Immature natural killer cell (primary cell): ENCODE measurements at regions not wholly inside any gene's neighbourhood (a gene's known extent, or its start where the extent isn't known, plus 50 kb on each side); places are given as distances from the start of the nearest gene placed in this dataset.
"Not testable (repeated sequence)": the region's sequence is repeated elsewhere in the genome, so short reads cannot be mapped to it uniquely, and the experiment has no call there.

ENCODE experiments used
- DNase-seq, 3 donors: peaks; one replicate each; pipeline ENCODE4 v3.0.0; 2022; ENCODE audit warnings: mixed read lengths in 1 of 3
- H3K27ac Mint-ChIP-seq, 6 donors: one replicate each; pipeline ENCODE4 v1.8.0; 2020; ENCODE audit warnings: mixed read lengths in 6 of 6, mild to moderate bottlenecking in 5 of 6, inconsistent platforms in 4 of 6, moderate library complexity in 3 of 6
- H3K27me3 Mint-ChIP-seq, 3 donors: one replicate each; pipeline ENCODE4 v1.8.0; 2020 to 2021; ENCODE audit warnings: low read depth in 3 of 3, mild to moderate bottlenecking in 3 of 3, mixed read lengths in 3 of 3, moderate library complexity in 3 of 3, inconsistent platforms in 1 of 3
- H3K36me3 Mint-ChIP-seq, 3 donors: one replicate each; pipeline ENCODE4 v1.8.0; 2020; ENCODE audit warnings: mixed read lengths in 3 of 3, inconsistent platforms in 2 of 3, mild to moderate bottlenecking in 2 of 3
- H3K4me1 Mint-ChIP-seq, 2 donors: one replicate each; pipeline ENCODE4 v1.8.0; 2020; ENCODE audit warnings: inconsistent platforms in 2 of 2, mild to moderate bottlenecking in 2 of 2, mixed read lengths in 2 of 2, moderate library complexity in 1 of 2
- H3K4me3 Mint-ChIP-seq, 5 donors: one replicate each; pipeline ENCODE4 v1.8.0; 2020; ENCODE audit warnings: mild to moderate bottlenecking in 5 of 5, mixed read lengths in 5 of 5, inconsistent platforms in 3 of 5, moderate library complexity in 3 of 5
- H3K9me3 Mint-ChIP-seq, 6 donors: one replicate each; pipeline ENCODE4 v1.8.0; 2020; ENCODE audit warnings: mild to moderate bottlenecking in 6 of 6, mixed read lengths in 6 of 6, inconsistent platforms in 4 of 6, moderate library complexity in 3 of 6

GRCh38 chr22:26918226-26918625 is 260.8 kb downstream of the MIAT start:
- peaks cover 0 to 4% (median 0%) of the 10 kb centered on the region in 3 donors for H3K36me3 Mint-ChIP-seq
- H3K9me3 Mint-ChIP-seq = no peaks in the 10 kb centered on the region
- DNase-seq = no peak
- no peak overlapping the region for H3K27ac Mint-ChIP-seq
- H3K27me3 Mint-ChIP-seq = peaks cover 0 to 2% (median 2%) of the 10 kb centered on the region in 3 donors
- H3K4me1 Mint-ChIP-seq = no peaks in the 10 kb centered on the region
- no peak overlapping the region for H3K4me3 Mint-ChIP-seq

DNA sequence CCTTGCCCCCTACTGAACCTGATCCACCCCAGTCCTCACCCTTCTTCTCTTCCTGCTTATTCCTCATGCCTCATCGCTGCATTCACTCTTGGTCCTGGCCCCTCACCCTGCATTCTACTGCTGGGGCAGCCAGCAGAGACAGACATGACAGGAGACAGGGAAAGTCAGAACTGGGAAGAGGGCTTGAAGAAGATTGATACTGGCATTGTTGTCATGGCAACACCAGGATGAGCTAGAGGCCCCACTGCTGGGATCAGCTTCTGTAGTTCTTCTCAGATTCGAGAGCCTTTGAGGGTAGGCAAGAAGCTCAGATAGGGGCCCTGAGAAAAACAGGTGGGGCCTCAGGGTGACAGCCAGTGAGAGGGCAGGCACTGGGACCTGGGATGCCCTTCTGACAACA is 264.3 kb downstream of the MIAT start:
- no peak for DNase-seq
- Mint-ChIP-seq H3K27ac (no peak overlapping the region), H3K4me3 (no peak overlapping the region), H3K27me3 (peaks cover 2 to 6% (median 2%) of the 10 kb centered on the region in 3 donors), H3K36me3 (peaks cover 0 to 4% (median 0%) of the 10 kb centered on the region in 3 donors), H3K9me3 (no peaks in the 10 kb centered on the region), H3K4me1 (no peaks in the 10 kb centered on the region)

- DNase-seq = no peak
- no peaks in the 10 kb centered on the region for H3K4me1 Mint-ChIP-seq
These were observed 265.4 kb downstream of the MIAT start for GRCh38 chr22:26922806-26923205.

DNA sequence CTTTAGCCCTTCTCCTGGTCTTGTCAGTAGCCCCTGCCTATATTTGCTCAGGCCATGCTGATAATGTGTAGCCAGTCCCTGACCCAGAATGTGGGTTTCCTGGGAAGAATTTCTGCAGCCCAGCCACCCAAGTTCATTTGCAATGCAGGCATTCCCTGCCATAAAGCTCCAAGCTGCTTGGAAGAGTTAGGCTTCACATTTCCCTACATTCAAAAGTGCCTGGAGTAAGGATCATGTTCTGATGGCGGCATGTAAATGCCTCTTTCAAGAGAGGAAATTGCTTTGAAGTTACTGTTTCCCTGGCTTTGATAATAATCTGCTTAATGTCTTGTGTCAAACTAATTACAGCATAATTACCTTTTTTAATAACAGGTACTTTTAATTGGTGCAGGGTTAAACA is 266.1 kb downstream of the MIAT start:
- Mint-ChIP-seq H3K36me3 (peaks cover 0 to 4% (median 0%) of the 10 kb centered on the region in 3 donors), H3K4me1 (no peaks in the 10 kb centered on the region), H3K27me3 (peaks cover 2 to 9% (median 2%) of the 10 kb centered on the region in 3 donors), H3K4me3 (no peak overlapping the region), H3K9me3 (no peaks in the 10 kb centered on the region), H3K27ac (no peak overlapping the region)
- DNase-seq = no peak

More at GRCh38 chr22:26922806-26923205, 265.4 kb downstream of the MIAT start:
- Mint-ChIP-seq H3K9me3 (no peaks in the 10 kb centered on the region), H3K27ac (no peak overlapping the region), H3K27me3 (peaks cover 2 to 6% (median 2%) of the 10 kb centered on the region in 3 donors), H3K4me3 (no peak overlapping the region), H3K36me3 (peaks cover 0 to 4% (median 0%) of the 10 kb centered on the region in 3 donors)

GRCh38 chr22:26927821-26928220 is 270.4 kb downstream of the MIAT start:
- no peak overlapping the region for H3K4me3 Mint-ChIP-seq
- H3K9me3 Mint-ChIP-seq = no peaks in the 10 kb centered on the region
- H3K27me3 Mint-ChIP-seq = peaks cover 2 to 10% (median 2%) of the 10 kb centered on the region in 3 donors
- DNase-seq = no peak
- H3K27ac Mint-ChIP-seq = no peak overlapping the region
- peaks cover 0 to 4% (median 0%) of the 10 kb centered on the region in 3 donors for H3K36me3 Mint-ChIP-seq
- no peaks in the 10 kb centered on the region for H3K4me1 Mint-ChIP-seq

GRCh38 chr22:26931471-26931870 is 274.1 kb downstream of the MIAT start:
- Mint-ChIP-seq H3K4me3 (no peak overlapping the region), H3K36me3 (peaks cover 0 to 4% (median 0%) of the 10 kb centered on the region in 3 donors), H3K27me3 (peaks cover 3 to 7% (median 4%) of the 10 kb centered on the region in 3 donors), H3K9me3 (no peaks in the 10 kb centered on the region), H3K4me1 (no peaks in the 10 kb centered on the region), H3K27ac (no peak overlapping the region)
- no peak for DNase-seq

DNA sequence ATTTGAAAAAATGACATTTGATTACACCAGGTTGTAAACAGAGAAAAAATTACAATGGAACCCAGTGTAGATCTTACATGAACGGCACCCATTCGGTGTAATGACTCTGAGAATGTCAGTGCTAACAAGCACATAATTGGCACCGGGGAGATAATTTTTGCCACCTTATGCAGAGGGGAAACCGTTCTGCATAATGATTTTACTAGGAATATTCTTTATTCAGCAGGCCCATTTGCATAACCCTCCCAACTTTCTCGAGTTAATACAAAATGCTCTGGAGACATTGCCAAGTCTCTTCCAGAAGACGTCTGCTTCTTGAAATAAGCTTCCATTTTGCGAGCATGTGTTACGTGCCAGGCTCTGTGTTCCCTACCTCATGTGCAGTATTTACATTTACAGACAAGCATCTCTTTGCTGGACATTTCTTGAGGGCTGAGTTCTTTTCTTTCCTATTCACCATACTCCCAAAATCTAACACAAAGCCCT is 275.8 kb downstream of the MIAT start:
- Mint-ChIP-seq H3K4me3 (no peak overlapping the region), H3K27me3 (peaks cover 3 to 7% (median 4%) of the 10 kb centered on the region in 3 donors), H3K27ac (no peak overlapping the region), H3K4me1 (no peaks in the 10 kb centered on the region), H3K36me3 (peaks cover 4 to 8% (median 5%) of the 10 kb centered on the region in 3 donors), H3K9me3 (peaks cover 0 to 4% (median 3%) of the 10 kb centered on the region in 6 donors)
- DNase-seq = no peak

DNA sequence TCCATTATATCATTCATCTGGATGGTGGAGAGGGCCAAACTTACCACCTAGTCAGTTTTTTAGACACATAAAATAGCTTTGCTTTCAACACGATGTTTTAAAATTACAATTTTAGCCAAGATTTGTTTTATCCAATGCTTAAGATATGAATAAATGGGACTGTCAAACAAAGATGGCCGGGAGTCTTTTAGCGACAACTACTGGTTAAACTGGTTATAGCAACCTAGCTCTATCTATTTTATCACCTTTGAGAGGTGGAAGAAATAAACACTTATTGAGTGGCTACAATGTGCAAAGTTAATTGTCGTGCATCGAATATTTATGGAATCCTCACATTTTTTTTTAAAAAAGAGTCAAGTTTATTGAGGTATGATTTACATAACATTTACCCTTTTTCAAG is 279.8 kb downstream of the MIAT start:
- peaks cover 2 to 6% (median 5%) of the 10 kb centered on the region in 3 donors for H3K27me3 Mint-ChIP-seq
- H3K36me3 Mint-ChIP-seq = peaks cover 4 to 5% (median 4%) of the 10 kb centered on the region in 3 donors
- no peak overlapping the region for H3K4me3 Mint-ChIP-seq
- peaks cover 0 to 6% (median 3%) of the 10 kb centered on the region in 6 donors for H3K9me3 Mint-ChIP-seq
- H3K4me1 Mint-ChIP-seq = no peaks in the 10 kb centered on the region
- no peak for DNase-seq
- no peak overlapping the region for H3K27ac Mint-ChIP-seq

DNA sequence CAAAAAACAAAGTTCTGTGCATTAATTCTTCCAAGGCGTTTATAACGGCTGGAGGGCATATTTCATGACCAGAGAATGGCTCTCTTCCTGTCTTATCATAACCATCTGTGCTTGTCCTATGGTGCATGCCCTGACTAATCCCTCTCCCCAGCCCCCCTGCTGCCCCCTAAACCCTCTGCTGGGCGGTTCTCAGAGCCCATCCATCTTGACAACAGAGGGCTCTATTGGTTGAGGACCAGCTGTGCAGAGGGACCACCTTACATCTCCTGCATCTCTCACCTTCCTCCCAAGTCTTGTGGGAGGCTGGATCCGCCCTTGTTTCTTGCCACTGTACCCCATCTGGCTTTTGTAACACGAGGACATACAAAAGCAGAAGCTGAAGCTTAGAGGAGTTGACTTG is 282.1 kb downstream of the MIAT start:
- Mint-ChIP-seq H3K27me3 (peaks cover 4 to 6% (median 5%) of the 10 kb centered on the region in 3 donors), H3K9me3 (peaks cover 0 to 6% (median 3%) of the 10 kb centered on the region in 6 donors), H3K4me3 (no peak overlapping the region), H3K27ac (no peak overlapping the region), H3K36me3 (peaks cover 4 to 5% (median 4%) of the 10 kb centered on the region in 3 donors), H3K4me1 (no peaks in the 10 kb centered on the region)
- no peak for DNase-seq

GRCh38 chr22:26941896-26942636 is 284.7 kb downstream of the MIAT start:
- Mint-ChIP-seq H3K27me3 (peaks cover 2 to 8% (median 5%) of the 10 kb centered on the region in 3 donors), H3K9me3 (peaks cover 0 to 6% (median 3%) of the 10 kb centered on the region in 6 donors), H3K4me3 (no peak overlapping the region), H3K36me3 (peaks cover 4 to 5% (median 4%) of the 10 kb centered on the region in 3 donors), H3K27ac (no peak overlapping the region), H3K4me1 (no peaks in the 10 kb centered on the region)
- DNase-seq = no peak

- Mint-ChIP-seq H3K27ac (no peak overlapping the region), H3K27me3 (peaks cover 2 to 11% (median 5%) of the 10 kb centered on the region in 3 donors), H3K36me3 (peaks cover 2 to 3% (median 2%) of the 10 kb centered on the region in 3 donors), H3K4me3 (no peak overlapping the region), H3K4me1 (no peaks in the 10 kb centered on the region), H3K9me3 (peaks cover 0 to 4% (median 2%) of the 10 kb centered on the region in 6 donors)
- no peak for DNase-seq
These were observed 285.2 kb downstream of the MIAT start for GRCh38 chr22:26942637-26942957.

DNA sequence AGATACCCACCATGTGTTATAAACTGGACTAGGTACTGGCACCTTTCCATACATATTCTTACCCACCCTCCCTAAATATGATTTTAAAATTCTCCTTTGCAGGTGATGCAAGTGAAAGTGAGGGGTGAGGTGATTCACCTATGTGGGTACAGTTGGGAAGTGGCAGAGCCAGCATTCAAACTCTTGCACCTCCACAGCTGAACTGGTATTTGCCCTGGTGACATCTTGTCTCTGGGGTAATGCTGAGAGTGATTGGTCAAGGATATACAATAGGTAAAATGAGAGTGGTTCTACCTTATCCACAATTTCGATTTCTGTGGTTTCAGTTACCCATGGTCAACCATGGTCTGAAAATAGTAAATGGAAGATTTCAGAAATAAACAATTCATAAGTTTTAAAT is 288.2 kb downstream of the MIAT start:
- Mint-ChIP-seq H3K4me3 (no peak overlapping the region), H3K4me1 (no peaks in the 10 kb centered on the region), H3K9me3 (no peaks in the 10 kb centered on the region), H3K27me3 (peaks cover 3 to 11% (median 4%) of the 10 kb centered on the region in 3 donors), H3K36me3 (no peaks in the 10 kb centered on the region), H3K27ac (no peak overlapping the region)
- no peak for DNase-seq

- H3K27ac Mint-ChIP-seq = no peak overlapping the region
- peaks cover 3 to 10% (median 10%) of the 10 kb centered on the region in 3 donors for H3K27me3 Mint-ChIP-seq
- no peak overlapping the region for H3K4me3 Mint-ChIP-seq
- DNase-seq = no peak
- no peaks in the 10 kb centered on the region for H3K4me1 Mint-ChIP-seq
- no peaks in the 10 kb centered on the region for H3K36me3 Mint-ChIP-seq
- H3K9me3 Mint-ChIP-seq = no peaks in the 10 kb centered on the region
These were observed 291.8 kb downstream of the MIAT start for GRCh38 chr22:26949193-26949592.

DNA sequence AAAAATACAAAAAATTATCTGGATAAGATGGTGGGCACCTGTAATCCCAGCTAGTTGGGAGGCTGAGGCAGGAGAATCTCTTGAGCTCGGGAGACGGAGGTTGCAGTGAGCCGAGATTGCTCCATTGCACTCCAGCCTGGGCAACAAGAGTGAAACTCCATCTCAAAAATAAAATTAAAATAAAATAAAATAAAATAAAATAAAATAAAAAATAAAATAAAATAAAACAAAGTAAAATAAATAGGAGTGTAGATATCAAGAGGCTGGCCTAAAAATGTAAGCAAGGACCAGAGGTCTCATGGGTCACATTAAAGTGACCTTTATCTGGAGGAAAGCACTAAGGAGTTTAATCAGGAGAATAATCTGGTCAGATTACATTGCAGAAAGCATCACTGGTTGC is 293.8 kb downstream of the MIAT start:
- peaks cover 3 to 15% (median 10%) of the 10 kb centered on the region in 3 donors for H3K27me3 Mint-ChIP-seq
- not testable (repeated sequence) for H3K4me1 Mint-ChIP-seq, H3K4me3 Mint-ChIP-seq, H3K27ac Mint-ChIP-seq, H3K9me3 Mint-ChIP-seq, H3K36me3 Mint-ChIP-seq, DNase-seq
